ENCODE measurements at regions not wholly inside any gene's neighbourhood (a gene's known extent, or its start where the extent isn't known, plus 50 kb on each side); places are given as distances from the start of the nearest gene placed in this dataset.

- Mint-ChIP-seq H3K9me3 (ENCODE audit: insufficient read depth) (no peaks in the 10 kb centered on the region), H3K27ac (peak overlapping the region; percentile 62), H3K27me3 (no peaks in the 10 kb centered on the region), H3K4me3 (peak overlapping the region; percentile 23), H3K4me1 (peaks cover 59% of the 10 kb centered on the region)
- Histone ChIP-seq H4K20me1 (ENCODE audit: control insufficient read depth, insufficient read depth, low read length, poor library complexity, severe bottlenecking) (no peaks in the 10 kb centered on the region), H3K27me3 (replicated peaks in 1 of 4; ENCODE audit: control extremely low read depth in 1 of 4, control insufficient read depth in 3 of 4, insufficient read depth in 4 of 4, low read length in 3 of 4) (no peaks in the 10 kb centered on the region), H3K9ac (ENCODE audit: low read length) (peak overlapping the region; percentile 8), H3K9me3 (ENCODE audit: control extremely low read depth in 1 of 3, control insufficient read depth in 2 of 3, insufficient read depth in 1 of 3, low read length in 2 of 3) (no peaks in the 10 kb centered on the region), H3K36me3 (replicated peaks in 1 of 2; ENCODE audit: control extremely low read depth in 1 of 2, control insufficient read depth in 1 of 2, extremely low read depth in 1 of 2, insufficient read depth in 2 of 2, low read length in 1 of 2) (no peaks in the 10 kb centered on the region), H2AFZ (ENCODE audit: insufficient read depth, low read depth, low read length, poor library complexity, severe bottlenecking) (no peak overlapping the region), H3K4me2 (replicated peaks; ENCODE audit: low read depth, low read length, poor library complexity, severe bottlenecking) (peak overlapping the region; percentile 61), H3K4me1 (ENCODE audit: control insufficient read depth in 2 of 2, insufficient read depth in 2 of 2, low read length in 2 of 2) (peaks cover 49% of the 10 kb centered on the region in 2 donors), H3K27ac (ENCODE audit: low read length in 2 of 2) (no peak overlapping the region), H3K4me3 (ENCODE audit: control extremely low read depth in 1 of 5, extremely low read depth in 1 of 5, insufficient read depth in 1 of 5, low read depth in 2 of 5, low read length in 4 of 5) (peak overlapping the region in 1 of 5 experiments; percentile 3), H3K79me2 (ENCODE audit: control insufficient read depth, insufficient read depth, low read length) (no peaks in the 10 kb centered on the region)
- POLR2A ChIA-PET: no interaction called here
- intact Hi-C loops (cut with micrococcal nuclease): loop anchor here (10.0 kb wide), 1 partner anchor 317 kb away; no protein-coding TSS in a partner anchor
- TF ChIP-seq EZH2 (IDR thresholded peaks at IDR 0.05; ENCODE audit: borderline replicate concordance, insufficient read depth, low read depth, low read length, poor library complexity, severe bottlenecking): no peak
- no peak for TF ChIP-seq CTCF (IDR thresholded peaks at IDR 0.05)
- ATAC-seq (ENCODE audit: low read depth) (no peak), DNase-seq (peak; percentile 34)
- CTCF ChIA-PET: interaction anchor here (0.8 to 5.4 kb wide), 6 partner anchors 25 to 195 kb away, joined by 3 to 55 read pairs (median 6); no protein-coding TSS in a partner anchor
- 52% methylated on average over 2 of the region's 4 CpGs for WGBS (ENCODE audit: insufficient coverage)
Measured at GRCh38 chr3:107428051-107428858, 51.0 kb downstream of the CCDC54 start.

Measured in B cell (primary cell).